Loucy (cell line): ENCODE measurements at regions not wholly inside any gene's neighbourhood (a gene's known extent, or its start where the extent isn't known, plus 50 kb on each side); places are given as distances from the start of the nearest gene placed in this dataset.

Experiments
- H2AFZ ChIP-seq: fragments of 200-600 bp; sonication (generic); 2 replicates; pipeline ENCODE4 v1.6.0; 2016; ENCODE audit warnings: antibody characterized with exemption, mild to moderate bottlenecking, low read length, moderate library complexity
- H3F3A ChIP-seq: fragments of 200-600 bp; 2 replicates; pipeline ENCODE4 v1.6.0; 2016; ENCODE audit warnings: antibody characterized with exemption, low read depth, mild to moderate bottlenecking
- H3K27me3 ChIP-seq: fragments of 200-600 bp; sonication (generic); 2 replicates; pipeline ENCODE4 v1.6.1; 2014; ENCODE audit warnings: low read length, mild to moderate bottlenecking; ENCODE audit not compliant: insufficient read depth, poor library complexity, severe bottlenecking
- H3K36me3 ChIP-seq: fragments of 200-600 bp; sonication (generic); 2 replicates; pipeline ENCODE4 v1.6.1; 2016; ENCODE audit warnings: low read length; ENCODE audit not compliant: insufficient read depth
- H3K4me1 ChIP-seq: fragments of 200-600 bp; sonication (generic); 2 replicates; pipeline ENCODE4 v1.5.1; 2014; ENCODE audit warnings: low read length, mild to moderate bottlenecking; ENCODE audit not compliant: insufficient read depth, poor library complexity, severe bottlenecking
- H3K4me2 ChIP-seq: fragments of 200-600 bp; sonication (generic); 2 replicates; pipeline ENCODE4 v1.6.0; 2014; ENCODE audit warnings: antibody characterized with exemption, low read length, low read depth, mild to moderate bottlenecking; ENCODE audit not compliant: poor library complexity, severe bottlenecking
- H3K4me3 ChIP-seq: fragments of 200-600 bp; sonication (generic); 2 replicates; pipeline ENCODE4 v1.5.1; 2014; ENCODE audit warnings: low read length, mild to moderate bottlenecking, mixed read lengths; ENCODE audit not compliant: poor library complexity, severe bottlenecking
- H3K79me2 ChIP-seq: fragments of 200-600 bp; sonication (generic); 2 replicates; pipeline ENCODE4 v1.6.1; 2014; ENCODE audit warnings: low read length; ENCODE audit not compliant: insufficient read depth
- H3K9ac ChIP-seq: fragments of 200-600 bp; sonication (generic); 2 replicates; pipeline ENCODE4 v1.6.0; 2014; ENCODE audit warnings: mild to moderate bottlenecking, low read depth, low read length, moderate library complexity; ENCODE audit not compliant: poor library complexity, severe bottlenecking
- H3K9me2 ChIP-seq: fragments of 200-600 bp; sonication (generic); replicated peaks from 2 replicates; pipeline ENCODE4 v1.6.1; 2016; ENCODE audit warnings: low read depth, low read length, mixed read lengths
- H3K9me3 ChIP-seq: fragments of 200-600 bp; sonication (generic); 2 replicates; pipeline ENCODE4 v1.6.1; 2014; ENCODE audit warnings: mild to moderate bottlenecking, antibody characterized with exemption, low read length, low read depth; ENCODE audit not compliant: insufficient read depth
- H4K20me1 ChIP-seq: fragments of 200-600 bp; sonication (generic); 2 replicates; pipeline ENCODE4 v1.6.0; 2014; ENCODE audit warnings: antibody characterized with exemption, low read length, mild to moderate bottlenecking; ENCODE audit not compliant: insufficient read depth, poor library complexity, severe bottlenecking
- CTCF ChIP-seq: fragments of 200-600 bp; sonication (generic); conservative IDR thresholded peaks from 2 replicates; pipeline ENCODE4 v1.5.1; 2014; ENCODE audit warnings: mild to moderate bottlenecking, antibody characterized with exemption, low read length
- EZH2phosphoT487 ChIP-seq: fragments of 200-600 bp; IDR thresholded peaks from 2 replicates; pipeline ENCODE4 v1.6.1; 2018; ENCODE audit warnings: antibody characterized with exemption, mild to moderate bottlenecking, moderate library complexity, borderline replicate concordance

GRCh38 chr6:11386323-11386722 lies 151.2 kb upstream of the TMEM170B start:
- no peak for TF ChIP-seq CTCF
- no peak for TF ChIP-seq EZH2phosphoT487
- H3K79me2 ChIP-seq = no peaks in the 10 kb centered on the region
- peaks cover 7% of the 10 kb centered on the region for H3K4me1 ChIP-seq
- no peaks in the 10 kb centered on the region for H3K36me3 ChIP-seq
- H3F3A ChIP-seq = no peaks in the 10 kb centered on the region
- H3K9me3 ChIP-seq = no peaks in the 10 kb centered on the region
- H3K4me3 ChIP-seq = no peak overlapping the region
- no peak overlapping the region for H3K9ac ChIP-seq
- H3K4me2 ChIP-seq = no peak overlapping the region
- no peak overlapping the region for H2AFZ ChIP-seq
- H3K27me3 ChIP-seq = no peaks in the 10 kb centered on the region
- no peaks in the 10 kb centered on the region for H3K9me2 ChIP-seq
- no peaks in the 10 kb centered on the region for H4K20me1 ChIP-seq

DNA sequence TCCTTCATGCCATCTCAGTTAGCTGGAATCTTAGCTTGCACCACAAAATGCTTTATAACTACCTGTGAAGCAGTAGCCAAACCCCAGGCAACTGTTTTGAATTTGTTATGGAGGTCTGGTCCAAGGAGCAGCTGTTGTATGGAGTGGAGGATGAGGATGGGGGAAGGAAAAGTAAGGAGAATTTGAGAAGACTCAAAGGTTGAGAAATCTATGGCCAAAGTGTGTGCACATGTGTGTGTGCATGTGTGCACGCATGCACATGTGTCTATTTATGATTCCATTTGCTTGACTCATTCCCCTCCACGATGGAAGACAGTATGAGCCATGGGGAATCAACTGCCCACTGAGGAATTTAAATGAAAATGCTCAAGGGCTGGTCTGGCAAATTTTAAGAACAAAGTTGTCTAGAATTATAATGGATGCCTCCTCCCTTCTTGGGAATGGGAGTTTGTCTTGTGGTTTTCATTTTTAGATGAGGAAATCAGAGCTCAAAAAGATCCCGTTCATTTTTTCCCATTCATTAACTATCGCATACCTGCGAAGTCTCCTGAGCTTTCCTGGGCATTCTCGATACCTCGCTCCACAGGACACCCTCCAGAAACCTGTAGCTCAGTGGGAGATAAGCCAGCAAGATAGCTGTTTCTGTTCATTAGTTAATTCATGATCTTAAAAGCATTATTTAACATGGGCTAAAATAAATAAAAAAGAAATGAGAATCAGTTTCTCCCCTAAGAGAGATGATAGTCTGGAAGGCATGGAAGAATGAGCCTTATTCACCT lies 152.3 kb upstream of the NEDD9 start:
- TF ChIP-seq EZH2phosphoT487 (no peak), CTCF (no peak)
- Histone ChIP-seq H3K4me1 (peaks cover 7% of the 10 kb centered on the region), H3K4me3 (no peak overlapping the region), H3K9me3 (no peaks in the 10 kb centered on the region), H3F3A (no peaks in the 10 kb centered on the region), H2AFZ (no peak overlapping the region), H3K79me2 (no peaks in the 10 kb centered on the region), H3K4me2 (no peak overlapping the region), H3K36me3 (no peaks in the 10 kb centered on the region), H3K9me2 (no peaks in the 10 kb centered on the region), H3K27me3 (no peaks in the 10 kb centered on the region), H3K9ac (no peak overlapping the region), H4K20me1 (no peaks in the 10 kb centered on the region)

DNA sequence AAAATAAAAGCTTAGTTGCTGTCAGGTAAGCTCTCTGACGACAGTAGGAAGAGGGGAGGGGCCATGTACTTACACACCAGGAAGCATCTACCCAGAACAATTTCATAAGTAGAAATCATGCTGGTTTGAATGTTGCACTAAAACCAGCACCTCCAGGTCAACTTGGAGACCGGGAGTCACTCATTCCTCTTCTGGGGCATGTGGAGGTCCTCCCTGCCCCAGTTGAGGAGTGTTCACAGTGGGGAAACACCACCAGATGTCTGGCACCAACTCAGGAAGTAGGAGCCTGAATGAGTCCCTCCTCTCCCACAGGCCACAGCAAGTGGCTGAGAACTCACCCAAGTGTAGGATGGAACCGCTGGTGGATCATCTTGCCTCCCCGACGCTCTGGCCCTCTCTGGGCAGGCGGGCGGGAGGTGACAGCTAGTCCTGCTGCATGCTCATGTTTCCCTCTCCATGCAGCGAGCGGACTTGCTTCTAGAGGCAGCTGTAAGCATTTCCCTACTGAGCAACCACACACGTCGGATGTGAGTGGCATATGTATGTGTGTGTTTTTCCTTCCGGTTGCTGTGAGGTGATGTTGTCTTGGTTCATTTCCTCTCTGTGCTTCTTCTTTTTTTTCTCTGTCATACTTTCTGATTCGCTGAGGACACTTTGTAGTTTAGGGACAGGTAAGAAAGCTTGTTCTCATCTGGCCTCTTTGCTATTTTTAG lies 149.5 kb upstream of the NEDD9 start:
- no peaks in the 10 kb centered on the region for H3K79me2 ChIP-seq
- H3F3A ChIP-seq = no peaks in the 10 kb centered on the region
- peak overlapping the region; percentile 62 for H3K4me2 ChIP-seq
- no peaks in the 10 kb centered on the region for H4K20me1 ChIP-seq
- H3K36me3 ChIP-seq = no peaks in the 10 kb centered on the region
- H3K9me3 ChIP-seq = no peaks in the 10 kb centered on the region
- peak overlapping the region; percentile 54 for H3K9ac ChIP-seq
- peaks cover 7% of the 10 kb centered on the region for H3K4me1 ChIP-seq
- peak overlapping the region; percentile 71 for H2AFZ ChIP-seq
- peak overlapping the region; percentile 71 for H3K4me3 ChIP-seq
- TF ChIP-seq EZH2phosphoT487 (no peak), CTCF (no peak)
- no peaks in the 10 kb centered on the region for H3K9me2 ChIP-seq
- H3K27me3 ChIP-seq = no peaks in the 10 kb centered on the region
